ENCODE measurements at regions not wholly inside any gene's neighbourhood (a gene's known extent, or its start where the extent isn't known, plus 50 kb on each side); places are given as distances from the start of the nearest gene placed in this dataset.

DNA sequence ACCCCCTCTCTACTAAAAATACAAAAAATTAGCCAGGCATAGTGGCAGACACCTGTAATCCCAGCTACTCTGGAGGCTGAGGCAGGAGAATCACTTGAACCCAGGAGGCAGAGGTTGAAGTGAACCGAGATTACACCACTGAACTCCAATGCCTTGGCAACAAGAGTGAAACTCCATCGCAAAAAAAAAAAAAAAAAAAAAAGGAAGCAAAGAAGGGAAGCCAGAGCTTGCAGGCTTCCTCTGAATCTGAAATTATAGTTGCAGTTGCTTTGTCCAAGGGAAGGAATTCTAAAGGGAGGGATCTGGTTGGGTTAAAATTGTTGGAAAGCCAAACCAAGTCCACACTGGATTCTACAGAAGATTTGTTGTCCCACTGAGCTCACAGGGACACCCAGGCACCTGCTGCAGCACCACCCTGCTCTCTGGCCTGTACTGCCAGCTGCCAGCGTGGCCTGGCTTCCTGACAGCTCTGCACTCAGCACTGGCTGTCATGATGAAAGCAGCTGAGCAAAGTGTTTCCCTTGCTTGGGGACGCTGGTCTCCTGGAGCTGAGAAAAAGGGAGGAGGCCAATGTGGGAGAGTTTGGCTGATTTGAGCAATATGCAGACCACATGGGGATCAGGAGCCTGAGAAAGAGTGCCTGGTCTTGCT, 88.8 kb upstream of the HES1 start:
- H3K9me2 ChIP-seq (ENCODE audit: insufficient read depth), result no peaks in the 10 kb centered on the region
- TF ChIP-seq ZBTB33 (IDR thresholded peaks at IDR 0.05; ENCODE audit: extremely low read depth, insufficient replicate concordance, low read length), result no peak
- no peak for TF ChIP-seq CEBPB (IDR thresholded peaks at IDR 0.05; ENCODE audit: low read depth)
- no peak for TF ChIP-seq SP1 (IDR thresholded peaks at IDR 0.05; ENCODE audit: low read depth)
- no peak for TF ChIP-seq CBX3 (IDR thresholded peaks at IDR 0.05; ENCODE audit: low read depth)
- TF ChIP-seq FOSL1 (IDR thresholded peaks at IDR 0.05; ENCODE audit: low read depth), result no peak
- no peak for TF ChIP-seq TCF7L2 (IDR thresholded peaks at IDR 0.05; ENCODE audit: borderline replicate concordance, extremely low read depth, insufficient read depth, insufficient read length)
- TF ChIP-seq SRF (IDR thresholded peaks at IDR 0.05; ENCODE audit: low read depth), result no peak
- no peak for TF ChIP-seq POLR2A (IDR thresholded peaks at IDR 0.05; ENCODE audit: borderline replicate concordance, extremely low read depth, insufficient read depth, insufficient read length)
- no peak for TF ChIP-seq EGR1 (IDR thresholded peaks at IDR 0.05; ENCODE audit: low read depth)
- no peak for TF ChIP-seq ELF1 (IDR thresholded peaks at IDR 0.05; ENCODE audit: borderline replicate concordance, low read depth)
- TF ChIP-seq RAD21 (IDR thresholded peaks at IDR 0.05; ENCODE audit: low read depth), result no peak
- H3K27ac ChIP-seq (ENCODE audit: low read depth, low read length), result no peak overlapping the region
- ChIA-PET POLR2A (no interaction called here), RAD21 (ENCODE audit: low non-redundant PET in 1 of 2, low total read pairs in 2 of 2, uncharacterized antibody in 2 of 2, unreplicated experiment in 2 of 2) (no interaction called here), CTCF (no interaction called here)
- H3K79me2 ChIP-seq (ENCODE audit: insufficient read depth, low read length), result no peaks in the 10 kb centered on the region
- BruUV-seq (replicated peaks), result no TSS peak
- no peaks in the 10 kb centered on the region; a peak in 1 of 4 replicates for H3K4me1 ChIP-seq (ENCODE audit: control insufficient read depth in 1 of 2, insufficient read depth in 2 of 2, low read length in 2 of 2)
- H3K4me3 ChIP-seq (replicated peaks in 1 of 2; ENCODE audit: low read depth in 1 of 2, low read length in 2 of 2), result no peak overlapping the region
- ATAC-seq, result no peak
- intact Hi-C loops (cut with micrococcal nuclease), result no loop called here
- no peaks in the 10 kb centered on the region for H4K20me1 ChIP-seq (ENCODE audit: insufficient read depth)
- H3K9me3 ChIP-seq (ENCODE audit: control insufficient read depth in 1 of 2, insufficient read depth in 1 of 2, low read depth in 1 of 2, low read length in 2 of 2), result peaks cover 0 to 8% of the 10 kb centered on the region in 2 experiments; a peak in 1 of 4 replicates
- no peak overlapping the region for H3K4me2 ChIP-seq (ENCODE audit: low read length)
- no peak overlapping the region for H2AFZ ChIP-seq (ENCODE audit: low read depth, low read length, poor library complexity, severe bottlenecking)
- H3K27me3 ChIP-seq (ENCODE audit: insufficient read depth, low read length), result no peaks in the 10 kb centered on the region
- no peak overlapping the region for H3K9ac ChIP-seq (ENCODE audit: low read length)
- no peaks in the 10 kb centered on the region for H3K36me3 ChIP-seq (ENCODE audit: control insufficient read depth in 1 of 2, insufficient read depth in 2 of 2, low read length in 2 of 2)
- no peak for DNase-seq (ENCODE audit: low read depth, low spot score)
